ENCODE measurements at regions not wholly inside any gene's neighbourhood (a gene's known extent, or its start where the extent isn't known, plus 50 kb on each side); places are given as distances from the start of the nearest gene placed in this dataset.
"Not testable (repeated sequence)": the region's sequence is repeated elsewhere in the genome, so short reads cannot be mapped to it uniquely, and the experiment has no call there.

DNA sequence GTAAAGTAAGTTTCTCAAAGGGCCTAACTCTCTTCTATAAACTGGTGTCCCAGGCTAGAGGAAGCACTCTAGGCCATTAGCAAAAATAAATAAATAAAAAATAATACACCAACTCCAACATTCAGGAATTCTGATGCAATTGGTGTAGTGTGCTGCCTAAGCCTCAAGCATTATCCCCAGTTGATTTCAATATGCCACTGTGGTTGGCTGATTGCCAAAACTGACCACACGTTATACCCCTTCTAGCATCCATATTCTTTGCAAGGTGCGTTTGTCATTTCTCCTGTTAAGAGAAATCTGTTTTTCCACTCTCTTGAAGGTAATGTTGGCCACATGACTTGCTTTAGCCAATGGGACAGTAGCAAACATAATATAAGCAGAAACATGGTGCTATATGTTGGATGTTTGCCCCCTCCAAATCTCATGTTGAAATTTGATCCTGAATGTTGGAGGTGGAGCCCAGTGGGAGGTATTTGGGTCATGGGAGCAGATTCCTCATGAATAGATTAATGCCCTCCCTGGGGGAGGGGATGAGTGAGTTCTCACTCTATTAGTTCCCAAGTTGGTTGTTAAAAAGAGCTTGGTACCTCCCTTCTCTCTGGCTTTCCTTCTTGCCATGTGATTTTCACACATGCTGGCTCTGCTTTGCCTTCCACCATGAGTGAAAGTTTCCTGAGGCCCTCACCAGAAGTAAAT, 71.9 kb upstream of the PLCB4 start:
- ChIA-PET CTCF (no interaction called here), POLR2A (no interaction called here)
- ATAC-seq (no peak), DNase-seq (no peak)
- H3K27ac Mint-ChIP-seq, result no peak overlapping the region
- no peak overlapping the region for H3K4me3 Mint-ChIP-seq
- H3K4me1 Mint-ChIP-seq, result no peaks in the 10 kb centered on the region
- no peaks in the 10 kb centered on the region for H3K27me3 Mint-ChIP-seq
- peaks cover 2% of the 10 kb centered on the region for H3K9me3 Mint-ChIP-seq (ENCODE audit: low read depth)
- intact Hi-C loops (cut with DNase I, micrococcal nuclease), result no loop called here
- no peaks in the 10 kb centered on the region for H3K36me3 Mint-ChIP-seq (ENCODE audit: low read depth)

DNA sequence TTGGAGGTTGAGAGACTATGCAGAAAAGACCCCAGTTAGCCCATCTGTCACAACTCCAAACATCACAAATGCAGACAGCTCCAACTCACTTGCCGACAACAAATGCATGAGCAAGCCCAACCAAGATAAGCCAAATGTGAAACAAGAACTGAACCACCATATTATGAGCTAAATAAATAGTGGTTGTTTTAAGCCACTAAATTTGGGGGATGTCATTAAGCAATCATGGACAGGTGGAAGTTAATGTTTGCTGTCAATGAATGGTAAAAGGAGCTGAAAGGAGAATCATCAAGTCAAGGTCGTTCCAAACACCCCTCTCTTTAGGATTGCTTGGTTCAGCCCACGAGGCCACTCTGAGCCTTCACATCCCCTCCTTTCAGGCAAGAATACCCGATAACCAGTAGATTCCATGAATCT, 71.2 kb upstream of the PLCB4 start:
- Mint-ChIP-seq H3K36me3 (ENCODE audit: low read depth) (no peaks in the 10 kb centered on the region), H3K4me3 (no peak overlapping the region), H3K27me3 (no peaks in the 10 kb centered on the region), H3K9me3 (ENCODE audit: low read depth) (peaks cover under 1% of the 10 kb centered on the region), H3K4me1 (no peaks in the 10 kb centered on the region), H3K27ac (no peak overlapping the region)
- ChIA-PET POLR2A (no interaction called here), CTCF (interaction anchor here (0.6 kb wide), 1 partner anchor 653 kb away, joined by 4 read pairs; no protein-coding TSS in a partner anchor)
- intact Hi-C loops (cut with DNase I, micrococcal nuclease), result no loop called here
- ATAC-seq (no peak), DNase-seq (no peak)

DNA sequence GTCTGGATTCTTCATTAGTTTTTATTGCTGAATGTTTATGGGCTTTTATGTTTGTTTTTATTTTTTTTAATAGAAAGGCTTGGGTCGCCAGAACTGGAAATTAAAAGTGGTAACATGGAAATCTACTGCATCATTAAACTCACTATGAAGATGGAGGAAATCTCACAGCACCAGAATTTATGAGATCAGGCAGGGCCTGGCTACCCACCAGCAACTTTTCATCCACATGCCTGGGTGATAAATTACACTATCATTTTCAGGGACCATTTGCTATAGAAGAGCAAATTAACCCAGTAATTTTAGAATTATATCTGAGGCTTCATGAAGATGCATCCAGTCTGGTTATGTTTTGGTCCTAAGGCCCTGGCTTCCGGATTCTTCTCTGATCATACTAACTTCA, 57.8 kb upstream of the PLCB4 start:
- intact Hi-C loops (cut with DNase I, micrococcal nuclease), result no loop called here
- ATAC-seq (no peak), DNase-seq (no peak)
- Mint-ChIP-seq H3K9me3 (ENCODE audit: low read depth) (peaks cover 3% of the 10 kb centered on the region), H3K36me3 (ENCODE audit: low read depth) (no peaks in the 10 kb centered on the region), H3K4me3 (no peak overlapping the region), H3K4me1 (no peaks in the 10 kb centered on the region), H3K27me3 (no peaks in the 10 kb centered on the region), H3K27ac (no peak overlapping the region)
- CTCF ChIA-PET, result no interaction called here
- POLR2A ChIA-PET, result no interaction called here

DNA sequence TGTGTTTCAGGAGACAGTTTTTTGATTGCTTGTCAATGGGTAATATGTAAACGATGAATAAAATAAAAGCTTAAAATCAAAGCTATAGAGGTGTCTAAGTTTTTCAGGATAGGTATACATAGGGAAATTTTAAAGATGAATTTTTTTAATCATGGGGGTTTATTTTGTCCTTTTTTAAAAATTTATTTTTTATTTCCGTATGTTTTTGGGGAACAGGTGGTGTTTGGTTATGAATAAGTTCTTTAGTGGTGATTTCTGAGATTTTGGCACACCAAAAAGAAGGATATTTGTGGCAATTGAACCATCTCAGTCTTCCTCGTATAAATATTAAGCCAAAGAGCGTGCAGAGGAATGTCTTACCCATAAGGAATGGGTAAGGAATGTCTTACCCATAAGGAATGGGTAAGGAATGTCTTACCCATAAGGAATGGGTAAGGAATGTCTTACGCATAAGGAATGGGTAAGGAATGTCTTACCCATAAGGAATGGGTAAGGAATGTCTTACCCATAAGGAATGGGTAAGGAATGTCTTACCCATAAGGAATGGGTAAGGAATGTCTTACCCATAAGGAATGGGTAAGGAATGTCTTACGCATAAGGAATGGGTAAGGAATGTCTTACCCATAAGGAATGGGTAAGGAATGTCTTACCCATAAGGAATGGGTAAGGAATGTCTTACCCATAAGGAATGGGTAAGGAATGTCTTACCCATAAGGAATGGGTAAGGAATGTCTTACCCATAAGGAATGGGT, 53.5 kb upstream of the PLCB4 start:
- ATAC-seq; H3K4me3 Mint-ChIP-seq; H3K9me3 Mint-ChIP-seq (ENCODE audit: low read depth); H3K27me3 Mint-ChIP-seq; H3K27ac Mint-ChIP-seq; H3K4me1 Mint-ChIP-seq; DNase-seq; POLR2A ChIA-PET; intact Hi-C loops (cut with DNase I, micrococcal nuclease); H3K36me3 Mint-ChIP-seq (ENCODE audit: low read depth): not testable (repeated sequence)
- CTCF ChIA-PET, result interaction anchor here (0.7 kb wide), 1 partner anchor 28 kb away, joined by 3 read pairs; no protein-coding TSS in a partner anchor

DNA sequence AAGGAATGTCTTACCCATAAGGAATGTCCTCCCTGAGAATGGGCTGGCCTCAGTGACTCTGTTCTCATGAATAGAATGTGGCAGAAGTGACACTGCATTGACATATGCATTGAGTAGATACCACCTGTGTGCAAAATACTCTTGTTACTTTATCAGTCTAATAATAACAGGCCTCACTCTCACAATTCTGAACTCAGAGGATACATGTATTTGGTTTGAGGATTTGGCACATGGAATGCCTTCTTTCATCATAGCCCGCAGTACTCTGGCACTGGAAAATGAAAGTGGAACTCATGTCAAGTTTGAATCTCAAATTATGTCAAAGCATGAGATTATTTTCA, 52.9 kb upstream of the PLCB4 start:
- H3K4me3 Mint-ChIP-seq, result no peak overlapping the region

DNA sequence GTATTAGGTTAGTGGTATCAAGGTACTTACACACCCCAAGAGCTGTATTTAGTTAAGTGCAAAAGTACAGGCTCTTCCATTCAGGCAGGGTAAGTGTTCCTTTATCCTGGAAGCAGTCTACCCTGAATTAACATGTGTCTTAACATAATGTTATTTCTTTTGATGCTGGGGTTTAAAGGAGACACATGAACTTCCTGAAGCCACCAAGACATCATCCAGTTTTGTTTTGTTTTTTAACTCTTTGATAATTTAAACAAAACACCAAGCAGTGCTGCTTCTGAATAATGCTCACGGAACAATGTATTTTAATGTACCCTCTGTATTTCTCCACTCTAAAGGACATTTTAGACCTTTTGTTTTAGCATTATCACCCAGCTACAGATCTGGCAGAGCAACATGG, 50.5 kb upstream of the PLCB4 start:
- ATAC-seq (no peak), DNase-seq (no peak)
- Mint-ChIP-seq H3K4me1 (no peaks in the 10 kb centered on the region), H3K27me3 (no peaks in the 10 kb centered on the region), H3K9me3 (ENCODE audit: low read depth) (peaks cover 2% of the 10 kb centered on the region), H3K36me3 (ENCODE audit: low read depth) (no peaks in the 10 kb centered on the region), H3K27ac (no peak overlapping the region), H3K4me3 (no peak overlapping the region)
- intact Hi-C loops (cut with DNase I, micrococcal nuclease), result no loop called here
- ChIA-PET CTCF (no interaction called here), POLR2A (no interaction called here)

More for the DNA sequence above, 52.9 kb upstream of the PLCB4 start:
- no peak overlapping the region for H3K27ac Mint-ChIP-seq
- intact Hi-C loops (cut with DNase I, micrococcal nuclease), result no loop called here
- ChIA-PET CTCF (no interaction called here), POLR2A (no interaction called here)
- H3K27me3 Mint-ChIP-seq, result no peaks in the 10 kb centered on the region
- H3K4me1 Mint-ChIP-seq, result no peaks in the 10 kb centered on the region
- H3K9me3 Mint-ChIP-seq (ENCODE audit: low read depth), result no peaks in the 10 kb centered on the region
- H3K36me3 Mint-ChIP-seq (ENCODE audit: low read depth), result no peaks in the 10 kb centered on the region
- ATAC-seq (no peak), DNase-seq (no peak)

Data from activated CD4-positive, alpha-beta T cell treated with anti-CD3 and anti-CD28 coated beads for 36 hours (primary cell).